ENCODE measurements at regions not wholly inside any gene's neighbourhood (a gene's known extent, or its start where the extent isn't known, plus 50 kb on each side); places are given as distances from the start of the nearest gene placed in this dataset.

DNA sequence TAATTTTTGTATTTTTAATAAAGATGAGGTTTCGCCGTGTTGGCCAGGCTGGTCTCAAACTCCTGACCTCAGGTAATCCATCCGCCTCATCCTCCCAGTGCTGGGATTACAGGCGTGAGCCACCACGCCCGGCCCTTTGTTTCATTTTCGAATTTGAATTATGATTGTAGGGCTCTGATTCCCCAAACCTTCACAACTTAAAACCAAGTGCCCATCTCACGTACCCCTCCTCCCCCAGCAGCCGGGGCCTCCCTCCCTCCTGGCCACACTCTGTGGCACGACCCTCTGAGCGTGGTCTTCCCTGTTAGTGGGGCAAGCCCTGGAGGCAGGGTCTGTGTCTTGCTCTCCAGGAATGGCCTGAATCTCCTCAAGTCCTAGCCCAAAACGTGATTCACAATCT lies 166.5 kb downstream of the ASB1 start:
- H3K4me3 ChIP-seq (ENCODE audit: low read length) = no peak overlapping the region
- TF ChIP-seq, protein P1, sequence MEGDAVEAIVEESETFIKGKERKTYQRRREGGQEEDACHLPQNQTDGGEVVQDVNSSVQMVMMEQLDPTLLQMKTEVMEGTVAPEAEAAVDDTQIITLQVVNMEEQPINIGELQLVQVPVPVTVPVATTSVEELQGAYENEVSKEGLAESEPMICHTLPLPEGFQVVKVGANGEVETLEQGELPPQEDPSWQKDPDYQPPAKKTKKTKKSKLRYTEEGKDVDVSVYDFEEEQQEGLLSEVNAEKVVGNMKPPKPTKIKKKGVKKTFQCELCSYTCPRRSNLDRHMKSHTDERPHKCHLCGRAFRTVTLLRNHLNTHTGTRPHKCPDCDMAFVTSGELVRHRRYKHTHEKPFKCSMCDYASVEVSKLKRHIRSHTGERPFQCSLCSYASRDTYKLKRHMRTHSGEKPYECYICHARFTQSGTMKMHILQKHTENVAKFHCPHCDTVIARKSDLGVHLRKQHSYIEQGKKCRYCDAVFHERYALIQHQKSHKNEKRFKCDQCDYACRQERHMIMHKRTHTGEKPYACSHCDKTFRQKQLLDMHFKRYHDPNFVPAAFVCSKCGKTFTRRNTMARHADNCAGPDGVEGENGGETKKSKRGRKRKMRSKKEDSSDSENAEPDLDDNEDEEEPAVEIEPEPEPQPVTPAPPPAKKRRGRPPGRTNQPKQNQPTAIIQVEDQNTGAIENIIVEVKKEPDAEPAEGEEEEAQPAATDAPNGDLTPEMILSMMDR (conservative IDR thresholded peaks at IDR 0.05; ENCODE audit: low read length) = no peak

DNA sequence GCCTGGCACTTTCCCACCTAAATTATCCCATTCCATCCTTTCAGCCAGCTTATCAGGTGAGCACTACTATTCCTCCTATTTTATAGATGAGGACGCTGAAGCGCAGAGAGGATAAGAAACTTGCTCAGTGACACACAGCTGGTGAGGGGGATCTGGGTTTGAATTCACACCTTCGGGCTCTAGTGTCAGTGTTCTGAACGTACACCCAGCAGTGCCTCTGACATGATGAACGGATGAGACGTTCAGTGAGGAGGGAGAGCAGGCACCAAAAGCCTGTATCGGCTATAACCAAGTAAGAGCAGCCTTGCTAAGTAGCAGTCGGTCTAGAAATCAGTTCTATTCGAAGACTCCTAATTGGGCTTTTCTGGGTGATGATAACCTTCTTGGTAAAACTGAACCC lies 167.0 kb downstream of the ASB1 start:
- TF ChIP-seq, protein P1 (conservative IDR thresholded peaks at IDR 0.05; ENCODE audit: low read length) = no peak
- no peak overlapping the region for H3K4me3 ChIP-seq (ENCODE audit: low read length)
- no peak for DNase-seq (ENCODE audit: low read depth)

More for the DNA sequence above, 166.5 kb downstream of the ASB1 start:
- DNase-seq (ENCODE audit: low read depth) = no peak

DNA sequence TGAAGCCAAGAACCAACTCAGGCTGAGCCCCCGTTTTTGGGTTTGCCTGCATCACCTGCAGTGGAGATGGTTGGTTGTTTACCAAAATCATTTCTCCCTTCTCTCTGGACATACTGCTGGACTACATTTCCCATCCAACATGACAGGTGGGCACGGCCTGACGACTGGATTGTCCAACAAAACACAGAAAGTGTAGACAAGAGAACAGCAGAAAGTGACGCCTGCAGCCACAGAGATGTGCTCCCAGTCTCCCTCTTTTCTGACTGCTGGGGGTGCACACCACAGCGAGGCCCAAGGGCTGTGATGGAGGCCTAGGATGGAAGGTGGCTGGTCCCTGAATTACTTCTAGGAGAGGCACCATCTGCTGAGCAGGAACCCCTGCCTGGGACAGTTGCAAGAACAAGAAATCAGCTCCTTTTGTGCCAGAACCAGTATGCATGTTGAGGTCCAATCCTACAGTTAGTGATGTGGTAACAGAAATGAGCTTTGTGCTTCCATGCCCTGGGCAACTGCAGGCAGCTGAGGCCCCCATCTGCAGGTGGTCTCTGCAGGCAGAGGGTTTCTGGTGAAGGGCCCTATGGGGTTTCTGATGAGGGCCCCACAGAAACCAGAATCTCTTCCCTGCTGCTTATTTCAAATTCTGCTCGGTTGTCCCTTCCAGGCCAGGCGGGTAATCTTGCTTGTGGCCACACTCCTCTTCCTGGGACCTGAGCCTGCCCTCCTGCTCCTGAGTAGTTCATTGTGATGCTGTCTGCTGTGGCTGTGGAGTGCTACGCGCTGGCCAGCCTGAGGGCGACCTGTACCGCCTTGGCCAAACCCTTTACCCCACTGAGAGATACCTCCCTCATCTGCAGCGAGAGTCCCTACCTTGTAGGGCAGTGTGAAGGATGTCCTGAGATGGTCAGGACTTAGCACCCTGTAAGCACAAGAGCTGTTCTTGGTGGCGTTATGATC lies 168.3 kb downstream of the ASB1 start:
- DNase-seq (ENCODE audit: low read depth) = no peak
- no peak overlapping the region for H3K4me3 ChIP-seq (ENCODE audit: low read length)
- TF ChIP-seq, protein P1 (conservative IDR thresholded peaks at IDR 0.05; ENCODE audit: low read length) = no peak

DNA sequence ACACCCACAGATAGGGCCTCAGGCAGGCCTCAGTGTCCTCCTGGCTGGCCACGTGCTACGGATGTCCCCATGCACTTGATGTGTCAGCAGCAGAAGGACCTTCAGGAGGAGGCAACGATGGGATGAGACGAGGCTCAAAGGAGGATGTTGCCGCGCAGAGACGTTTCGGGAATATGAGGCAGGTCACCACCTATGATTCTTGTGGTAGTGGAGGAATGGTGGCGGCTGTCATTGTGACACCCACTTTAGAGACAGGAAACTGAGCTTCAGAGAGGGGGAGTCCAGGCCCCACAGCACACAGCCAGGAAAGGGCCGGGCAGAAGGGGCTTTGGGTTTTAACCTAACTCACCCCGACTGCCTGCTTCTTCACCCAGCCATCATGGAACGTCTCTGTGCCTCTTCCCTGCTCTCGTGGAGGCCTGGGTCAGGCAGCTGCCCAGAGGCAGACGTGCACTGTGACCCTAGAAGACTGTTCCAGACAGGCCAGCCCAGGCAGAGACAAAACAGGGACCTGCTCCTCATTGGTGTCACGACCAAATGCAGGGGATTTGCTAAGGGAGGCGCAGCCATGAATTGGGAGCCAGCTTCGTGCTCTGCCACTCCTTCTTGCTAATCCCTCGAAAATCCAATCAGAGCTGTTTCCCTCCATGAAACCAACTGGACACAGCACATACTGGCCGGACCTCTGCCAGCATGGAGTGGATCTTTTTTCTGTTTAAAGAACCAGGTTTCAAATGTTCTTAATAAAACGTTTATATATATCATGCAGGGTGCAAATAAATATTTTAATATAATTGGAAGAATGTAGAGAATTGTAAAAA lies 169.2 kb downstream of the ASB1 start:
- DNase-seq (ENCODE audit: low read depth) = no peak
- TF ChIP-seq, protein P1 (conservative IDR thresholded peaks at IDR 0.05; ENCODE audit: low read length) = no peak
- H3K4me3 ChIP-seq (ENCODE audit: low read length) = no peak overlapping the region

DNA sequence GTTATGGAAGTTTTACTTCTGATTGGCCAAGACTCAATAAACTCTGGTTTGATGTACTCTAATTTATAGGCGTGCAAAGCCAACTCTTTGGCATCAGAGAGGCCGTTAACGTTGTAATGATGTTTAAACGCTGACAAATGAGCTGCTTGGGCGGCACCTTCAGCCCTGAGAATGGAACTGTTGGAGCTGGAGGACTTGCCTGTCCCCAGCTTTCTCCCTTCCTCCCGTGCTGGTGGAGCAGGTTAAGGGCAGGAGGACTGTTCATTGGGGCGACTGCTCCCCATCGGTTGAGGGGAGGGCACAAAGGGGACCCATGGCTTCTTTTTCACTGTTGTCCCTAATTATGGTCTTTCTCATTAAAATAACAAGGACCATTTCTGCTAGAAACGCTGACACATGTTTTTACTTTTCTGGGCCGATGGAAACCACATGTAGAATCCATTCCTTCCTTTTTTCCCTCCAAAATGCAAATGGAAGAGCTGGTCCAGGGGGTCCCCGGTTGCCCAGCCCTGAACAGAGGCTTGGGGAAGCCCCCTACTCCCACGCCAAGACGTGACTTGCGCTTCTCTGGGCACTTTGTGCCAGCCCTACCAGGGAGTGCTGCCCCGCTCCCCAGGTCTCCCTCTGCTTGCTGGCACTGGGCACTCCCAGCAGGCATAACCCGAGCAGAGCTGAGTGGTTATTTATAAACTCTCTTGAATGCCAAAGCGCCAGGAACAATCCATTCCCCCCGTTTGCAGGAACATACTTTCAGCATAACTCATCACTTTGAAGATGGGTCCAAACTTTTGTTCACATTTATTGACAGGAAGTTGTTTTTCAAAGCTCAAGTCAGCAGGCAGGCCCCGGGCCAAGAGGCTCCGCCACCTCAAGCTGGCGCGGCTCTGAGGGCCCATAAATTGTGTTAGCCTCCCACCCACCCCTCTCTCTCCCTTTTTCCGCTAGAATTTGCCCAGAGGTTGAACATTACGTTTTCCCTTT lies 170.1 kb downstream of the ASB1 start:
- H3K4me3 ChIP-seq (ENCODE audit: low read length) = peak overlapping the region; percentile 31
- TF ChIP-seq, protein P1 (conservative IDR thresholded peaks at IDR 0.05; ENCODE audit: low read length) = no peak; the same call in 1 of the 2 replicates
- DNase-seq (ENCODE audit: low read depth) = peak; percentile 96

Data from AG10803 (cell line).